ENCODE measurements at regions not wholly inside any gene's neighbourhood (a gene's known extent, or its start where the extent isn't known, plus 50 kb on each side); places are given as distances from the start of the nearest gene placed in this dataset.

DNA sequence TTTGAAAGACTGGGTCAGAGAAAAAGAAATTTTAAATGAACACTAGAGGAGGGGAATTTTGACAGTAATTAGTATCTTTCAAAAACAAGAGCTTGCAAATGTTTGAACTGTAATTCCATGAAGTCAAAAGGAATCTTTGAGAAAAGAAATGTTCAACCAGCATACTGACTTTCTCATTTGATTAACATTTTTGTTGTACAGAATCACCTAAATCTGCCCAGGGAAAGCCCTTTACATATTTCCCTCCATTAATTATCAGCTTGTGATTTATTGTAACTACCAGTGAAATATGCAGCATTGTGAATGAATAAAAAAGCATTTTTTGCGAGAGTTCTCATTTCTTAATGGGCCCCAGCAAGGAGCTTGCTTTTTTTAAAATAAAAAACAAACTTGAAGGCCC lies 61.2 kb upstream of the CCDC91 start:
- no peak for TF ChIP-seq EZH2phosphoT487 (IDR thresholded peaks at IDR 0.05; ENCODE audit: borderline replicate concordance, low read depth, low read length)
- TF ChIP-seq, protein P1, sequence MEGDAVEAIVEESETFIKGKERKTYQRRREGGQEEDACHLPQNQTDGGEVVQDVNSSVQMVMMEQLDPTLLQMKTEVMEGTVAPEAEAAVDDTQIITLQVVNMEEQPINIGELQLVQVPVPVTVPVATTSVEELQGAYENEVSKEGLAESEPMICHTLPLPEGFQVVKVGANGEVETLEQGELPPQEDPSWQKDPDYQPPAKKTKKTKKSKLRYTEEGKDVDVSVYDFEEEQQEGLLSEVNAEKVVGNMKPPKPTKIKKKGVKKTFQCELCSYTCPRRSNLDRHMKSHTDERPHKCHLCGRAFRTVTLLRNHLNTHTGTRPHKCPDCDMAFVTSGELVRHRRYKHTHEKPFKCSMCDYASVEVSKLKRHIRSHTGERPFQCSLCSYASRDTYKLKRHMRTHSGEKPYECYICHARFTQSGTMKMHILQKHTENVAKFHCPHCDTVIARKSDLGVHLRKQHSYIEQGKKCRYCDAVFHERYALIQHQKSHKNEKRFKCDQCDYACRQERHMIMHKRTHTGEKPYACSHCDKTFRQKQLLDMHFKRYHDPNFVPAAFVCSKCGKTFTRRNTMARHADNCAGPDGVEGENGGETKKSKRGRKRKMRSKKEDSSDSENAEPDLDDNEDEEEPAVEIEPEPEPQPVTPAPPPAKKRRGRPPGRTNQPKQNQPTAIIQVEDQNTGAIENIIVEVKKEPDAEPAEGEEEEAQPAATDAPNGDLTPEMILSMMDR (conservative IDR thresholded peaks at IDR 0.05; ENCODE audit: low read length), result no peak

Data from OCI-LY7 (cell line).